ENCODE measurements at regions not wholly inside any gene's neighbourhood (a gene's known extent, or its start where the extent isn't known, plus 50 kb on each side); places are given as distances from the start of the nearest gene placed in this dataset.

- Mint-ChIP-seq H3K4me1 (ENCODE audit: low read depth) (peaks cover 23% of the 10 kb centered on the region), H3K27ac (no peak overlapping the region), H3K27me3 (ENCODE audit: insufficient read depth) (peaks cover 17% of the 10 kb centered on the region), H3K4me3 (no peak overlapping the region), H3K36me3 (ENCODE audit: low read depth) (no peaks in the 10 kb centered on the region), H3K9me3 (no peaks in the 10 kb centered on the region)
- no peak for TF ChIP-seq CTCF (IDR thresholded peaks at IDR 0.05)
- DNase-seq, result no peak
Observed at GRCh38 chr1:30819244-30819571, 61.6 kb upstream of the LAPTM5 start.

GRCh38 chr1:30818568-30819243 lies 61.1 kb upstream of the LAPTM5 start:
- Mint-ChIP-seq H3K27me3 (ENCODE audit: insufficient read depth) (peaks cover 15% of the 10 kb centered on the region), H3K4me3 (no peak overlapping the region), H3K9me3 (no peaks in the 10 kb centered on the region), H3K4me1 (ENCODE audit: low read depth) (peaks cover 18% of the 10 kb centered on the region), H3K36me3 (ENCODE audit: low read depth) (no peaks in the 10 kb centered on the region), H3K27ac (peak overlapping the region; percentile 16; the same call in 1 of the 2 replicates)
- DNase-seq, result no peak
- TF ChIP-seq CTCF (IDR thresholded peaks at IDR 0.05), result no peak

GRCh38 chr1:30817548-30817947 lies 60.0 kb upstream of the LAPTM5 start:
- Mint-ChIP-seq H3K9me3 (no peaks in the 10 kb centered on the region), H3K27me3 (ENCODE audit: insufficient read depth) (peaks cover 16% of the 10 kb centered on the region), H3K27ac (peak overlapping the region; percentile 20; the same call in 1 of the 2 replicates), H3K4me3 (no peak overlapping the region; the same call in 1 of the 2 replicates), H3K4me1 (ENCODE audit: low read depth) (peaks cover 8% of the 10 kb centered on the region), H3K36me3 (ENCODE audit: low read depth) (no peaks in the 10 kb centered on the region)
- no peak for DNase-seq
- no peak for TF ChIP-seq CTCF (IDR thresholded peaks at IDR 0.05)

GRCh38 chr1:30817077-30817438 lies 59.5 kb upstream of the LAPTM5 start:
- Mint-ChIP-seq H3K27me3 (ENCODE audit: insufficient read depth) (peaks cover 16% of the 10 kb centered on the region), H3K4me1 (ENCODE audit: low read depth) (peaks cover 7% of the 10 kb centered on the region), H3K4me3 (peak overlapping the region; percentile 72), H3K36me3 (ENCODE audit: low read depth) (no peaks in the 10 kb centered on the region), H3K27ac (peak overlapping the region; percentile 88), H3K9me3 (no peaks in the 10 kb centered on the region)
- no peak for TF ChIP-seq CTCF (IDR thresholded peaks at IDR 0.05)
- no peak for DNase-seq

GRCh38 chr1:30816211-30817076 lies 58.9 kb upstream of the LAPTM5 start:
- DNase-seq, result peak; percentile 96
- Mint-ChIP-seq H3K36me3 (ENCODE audit: low read depth) (no peaks in the 10 kb centered on the region), H3K27ac (peak overlapping the region; percentile 88), H3K27me3 (ENCODE audit: insufficient read depth) (peaks cover 14% of the 10 kb centered on the region), H3K4me3 (peak overlapping the region; percentile 72), H3K4me1 (ENCODE audit: low read depth) (peaks cover 1% of the 10 kb centered on the region), H3K9me3 (no peaks in the 10 kb centered on the region)
- TF ChIP-seq CTCF (IDR thresholded peaks at IDR 0.05), result no peak

All from HFFc6 (cell line).